OCI-LY7 (cell line): ENCODE measurements at regions not wholly inside any gene's neighbourhood (a gene's known extent, or its start where the extent isn't known, plus 50 kb on each side); places are given as distances from the start of the nearest gene placed in this dataset.

Experiments
- BruUV-seq: library from RNA; stranded (reverse); fragments of 400-500 nt; replicated peaks from 2 replicates; lab custom pipeline; 2021; lab: Mats Ljungman, UMichigan
- CTCF ChIA-PET: fragments of 300-600 bp; sonication (Branson Sonifier 250); formaldehyde crosslinking; loops from one replicate; lab custom pipeline; 2022; ENCODE audit warnings: antibody characterized with exemption; ENCODE audit not compliant: unreplicated experiment; lab: Charles Lee
- POLR2A ChIA-PET: fragments of 300-600 bp; sonication (Branson Sonifier 250); formaldehyde crosslinking; loops from one replicate; lab custom pipeline; 2022; ENCODE audit warnings: antibody characterized with exemption; lab: Charles Lee
- DNase-seq: peaks from one replicate; pipeline ENCODE4 v3.0.0-alpha.2; 2015; ENCODE audit warnings: low spot score
- H2AFZ ChIP-seq: fragments of 200-600 bp; sonication (generic), shearing (Covaris generic); 2 replicates; pipeline ENCODE4 v1.6.1; 2014; ENCODE audit warnings: mild to moderate bottlenecking, antibody characterized with exemption, low read length, moderate library complexity
- H3K27ac ChIP-seq: fragments of 200-600 bp; sonication (generic); 2 replicates; pipeline ENCODE4 v1.5.1; 2014; ENCODE audit warnings: mixed run types, low read depth, mild to moderate bottlenecking, moderate library complexity, low read length, inconsistent platforms; ENCODE audit not compliant: poor library complexity, severe bottlenecking
- H3K36me3 ChIP-seq: fragments of 200-600 bp; sonication (generic); 2 replicates; pipeline ENCODE4 v1.6.1; 2014; ENCODE audit warnings: mild to moderate bottlenecking, antibody characterized with exemption, low read length, moderate library complexity, mixed read lengths; ENCODE audit not compliant: insufficient read depth
- H3K4me1 ChIP-seq: fragments of 200-600 bp; sonication (generic); 2 replicates; pipeline ENCODE4 v1.5.1; 2014; ENCODE audit warnings: mild to moderate bottlenecking, low read length; ENCODE audit not compliant: insufficient read depth, poor library complexity, severe bottlenecking
- H3K4me2 ChIP-seq: fragments of 200-600 bp; sonication (generic); 2 replicates; pipeline ENCODE4 v1.6.1; 2014; ENCODE audit warnings: mild to moderate bottlenecking, low read length
- H3K4me3 ChIP-seq: fragments of 200-600 bp; sonication (generic); 2 replicates; pipeline ENCODE4 v1.5.1; 2014; ENCODE audit warnings: mild to moderate bottlenecking, low read depth, low read length; ENCODE audit not compliant: poor library complexity, severe bottlenecking
- H3K79me2 ChIP-seq: fragments of 200-600 bp; sonication (generic); 2 replicates; pipeline ENCODE4 v1.6.1; 2016; ENCODE audit warnings: low read depth, mild to moderate bottlenecking, low read length, moderate library complexity, mixed read lengths; ENCODE audit not compliant: insufficient read depth
- H3K9me2 ChIP-seq: fragments of 200-600 bp; sonication (generic); 2 replicates; pipeline ENCODE4 v1.6.1; 2016; ENCODE audit warnings: mild to moderate bottlenecking, low read length, mixed read lengths; ENCODE audit not compliant: insufficient read depth
- H3K9me3 ChIP-seq: fragments of 200-600 bp; sonication (generic); 2 replicates; pipeline ENCODE4 v1.6.1; 2014; ENCODE audit warnings: mild to moderate bottlenecking, mixed run types, low read length, mixed read lengths
- H4K20me1 ChIP-seq: fragments of 200-600 bp; sonication (generic); 2 replicates; pipeline ENCODE4 v1.6.1; 2014; ENCODE audit warnings: mild to moderate bottlenecking, antibody characterized with exemption, low read length, moderate library complexity, mixed read lengths; ENCODE audit not compliant: insufficient read depth
- CTCF ChIP-seq: fragments of 200-600 bp; sonication (generic); conservative IDR thresholded peaks from 2 replicates; pipeline ENCODE4 v1.5.1; 2014; ENCODE audit warnings: mild to moderate bottlenecking, antibody characterized with exemption, low read length, moderate library complexity, mixed read lengths
- EZH2phosphoT487 ChIP-seq: fragments of 200-600 bp; sonication (generic); IDR thresholded peaks from 2 replicates; pipeline ENCODE4 v1.6.1; 2018; ENCODE audit warnings: low read depth, borderline replicate concordance, mild to moderate bottlenecking, mixed run types, antibody characterized with exemption, low read length, moderate library complexity, mixed read lengths
- intact Hi-C: fragments of 100-400 bp; cut with micrococcal nuclease; formaldehyde crosslinking; loops from one replicate; pipeline ENCODE4 v1.10.0; 2022; ENCODE audit not compliant: unreplicated experiment

GRCh38 chr2:173625315-173625714, 270.6 kb downstream of the CDCA7 start:
- Histone ChIP-seq H3K27ac (no peak overlapping the region), H3K9me3 (no peaks in the 10 kb centered on the region), H4K20me1 (no peaks in the 10 kb centered on the region), H3K9me2 (no peaks in the 10 kb centered on the region), H3K4me2 (no peak overlapping the region), H3K4me3 (no peak overlapping the region), H3K79me2 (no peaks in the 10 kb centered on the region), H2AFZ (no peak overlapping the region), H3K4me1 (no peaks in the 10 kb centered on the region), H3K36me3 (no peaks in the 10 kb centered on the region)
- CTCF ChIA-PET = no interaction called here
- TF ChIP-seq EZH2phosphoT487 = no peak
- TF ChIP-seq CTCF = no peak
- no TSS peak for BruUV-seq
- no peak for DNase-seq
- POLR2A ChIA-PET = interaction anchor here (1.5 kb wide), 1 partner anchor 13 kb away, joined by 3 read pairs; no protein-coding TSS in a partner anchor
- intact Hi-C loops = no loop called here

- ChIA-PET CTCF (no interaction called here), POLR2A (no interaction called here)
- Histone ChIP-seq H3K79me2 (no peaks in the 10 kb centered on the region), H2AFZ (no peak overlapping the region), H3K9me3 (no peaks in the 10 kb centered on the region), H3K36me3 (no peaks in the 10 kb centered on the region), H4K20me1 (no peaks in the 10 kb centered on the region), H3K4me2 (no peak overlapping the region), H3K27ac (no peak overlapping the region), H3K4me3 (no peak overlapping the region), H3K4me1 (no peaks in the 10 kb centered on the region), H3K9me2 (no peaks in the 10 kb centered on the region)
- BruUV-seq = no TSS peak
- DNase-seq = no peak
- intact Hi-C loops = no loop called here
- TF ChIP-seq EZH2phosphoT487 (no peak), CTCF (no peak)
These were observed 274.4 kb downstream of the CDCA7 start for GRCh38 chr2:173629076-173629475.

- Histone ChIP-seq H3K4me3 (no peak overlapping the region), H4K20me1 (no peaks in the 10 kb centered on the region), H3K36me3 (no peaks in the 10 kb centered on the region), H3K4me2 (no peak overlapping the region), H3K9me3 (no peaks in the 10 kb centered on the region), H3K4me1 (no peaks in the 10 kb centered on the region), H2AFZ (no peak overlapping the region), H3K9me2 (no peaks in the 10 kb centered on the region), H3K79me2 (no peaks in the 10 kb centered on the region), H3K27ac (no peak overlapping the region)
- no peak for TF ChIP-seq EZH2phosphoT487
- no peak for TF ChIP-seq CTCF
- intact Hi-C loops = no loop called here
- DNase-seq = no peak
- BruUV-seq = no TSS peak
- ChIA-PET CTCF (no interaction called here), POLR2A (interaction anchor here (0.6 to 1.3 kb wide), 2 partner anchors 11 to 306 kb away, joined by 4 read pairs; no protein-coding TSS in a partner anchor)
These were observed 275.9 kb downstream of the CDCA7 start for GRCh38 chr2:173630425-173631126.
